ENCODE measurements at regions not wholly inside any gene's neighbourhood (a gene's known extent, or its start where the extent isn't known, plus 50 kb on each side); places are given as distances from the start of the nearest gene placed in this dataset.

DNA sequence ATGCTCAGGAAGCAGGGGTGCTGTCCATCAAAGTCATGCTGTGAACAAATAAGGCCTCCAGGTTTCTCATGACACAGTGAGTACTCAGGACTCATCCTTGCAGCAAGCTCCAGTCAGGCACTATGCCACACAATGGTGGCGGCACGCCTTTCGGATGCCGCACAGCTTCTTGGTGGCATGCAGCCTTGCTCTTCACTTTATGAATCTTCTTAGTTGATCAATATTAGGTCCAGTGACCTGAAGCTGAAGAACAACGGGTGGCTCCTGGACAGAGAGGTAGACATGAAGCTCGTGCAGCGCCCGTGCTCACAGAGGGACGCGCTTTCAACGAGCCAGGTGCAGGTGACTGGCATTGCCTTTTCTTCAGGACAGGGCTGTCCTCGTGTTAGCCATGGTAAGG, 653.0 kb upstream of the MGMT start:
- H3K4me3 ChIP-seq (ENCODE audit: low read depth, low read length, poor library complexity, severe bottlenecking) = no peak overlapping the region
- no peak overlapping the region for H3K27ac ChIP-seq (ENCODE audit: low read depth, low read length, poor library complexity, severe bottlenecking)
- H3K9ac ChIP-seq (ENCODE audit: low read length) = no peak overlapping the region
- H4K20me1 ChIP-seq (ENCODE audit: insufficient read depth, low read length) = no peaks in the 10 kb centered on the region
- no peaks in the 10 kb centered on the region for H3K79me2 ChIP-seq (ENCODE audit: insufficient read depth, low read length)
- no peaks in the 10 kb centered on the region for H3K27me3 ChIP-seq (ENCODE audit: insufficient read depth, low read length)
- no peaks in the 10 kb centered on the region for H3K4me1 ChIP-seq (ENCODE audit: insufficient read depth, low read length, severe bottlenecking)
- H3K9me2 ChIP-seq (ENCODE audit: low read depth, low read length) = no peaks in the 10 kb centered on the region
- no peak overlapping the region for H2AFZ ChIP-seq (ENCODE audit: low read length)
- H3F3A ChIP-seq (ENCODE audit: insufficient read depth, low read length) = no peaks in the 10 kb centered on the region
- H3K9me3 ChIP-seq (ENCODE audit: low read length) = no peaks in the 10 kb centered on the region
- no peaks in the 10 kb centered on the region for H3K36me3 ChIP-seq (ENCODE audit: insufficient read depth, low read length)
- TF ChIP-seq EZH2 (IDR thresholded peaks at IDR 0.05; ENCODE audit: borderline replicate concordance, low read length) = no peak
- TF ChIP-seq, protein P1, sequence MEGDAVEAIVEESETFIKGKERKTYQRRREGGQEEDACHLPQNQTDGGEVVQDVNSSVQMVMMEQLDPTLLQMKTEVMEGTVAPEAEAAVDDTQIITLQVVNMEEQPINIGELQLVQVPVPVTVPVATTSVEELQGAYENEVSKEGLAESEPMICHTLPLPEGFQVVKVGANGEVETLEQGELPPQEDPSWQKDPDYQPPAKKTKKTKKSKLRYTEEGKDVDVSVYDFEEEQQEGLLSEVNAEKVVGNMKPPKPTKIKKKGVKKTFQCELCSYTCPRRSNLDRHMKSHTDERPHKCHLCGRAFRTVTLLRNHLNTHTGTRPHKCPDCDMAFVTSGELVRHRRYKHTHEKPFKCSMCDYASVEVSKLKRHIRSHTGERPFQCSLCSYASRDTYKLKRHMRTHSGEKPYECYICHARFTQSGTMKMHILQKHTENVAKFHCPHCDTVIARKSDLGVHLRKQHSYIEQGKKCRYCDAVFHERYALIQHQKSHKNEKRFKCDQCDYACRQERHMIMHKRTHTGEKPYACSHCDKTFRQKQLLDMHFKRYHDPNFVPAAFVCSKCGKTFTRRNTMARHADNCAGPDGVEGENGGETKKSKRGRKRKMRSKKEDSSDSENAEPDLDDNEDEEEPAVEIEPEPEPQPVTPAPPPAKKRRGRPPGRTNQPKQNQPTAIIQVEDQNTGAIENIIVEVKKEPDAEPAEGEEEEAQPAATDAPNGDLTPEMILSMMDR (IDR thresholded peaks at IDR 0.05; ENCODE audit: low read length) = no peak
- no peak overlapping the region for H3K4me2 ChIP-seq (ENCODE audit: low read length)

DNA sequence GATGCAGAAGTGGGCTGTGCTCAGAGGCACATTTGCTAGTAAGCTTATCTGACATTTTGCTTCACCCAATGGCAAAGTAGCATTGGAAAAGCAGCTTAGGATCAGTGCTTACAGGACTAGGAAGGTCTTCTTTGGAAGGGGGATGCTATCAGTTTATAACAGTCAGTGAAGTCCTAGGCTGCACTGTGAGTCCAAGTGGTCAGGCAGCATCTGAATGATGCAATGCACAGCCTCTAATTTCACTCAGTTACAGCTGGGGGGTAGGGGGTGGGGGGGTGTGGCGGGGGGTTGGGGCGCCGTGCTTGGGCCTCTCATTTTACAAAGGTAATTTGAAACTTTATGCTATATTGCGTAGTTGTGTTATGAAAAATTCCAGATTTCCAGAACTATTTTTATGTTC, 652.3 kb upstream of the MGMT start:
- no peaks in the 10 kb centered on the region for H3K36me3 ChIP-seq (ENCODE audit: insufficient read depth, low read length)
- H3K4me2 ChIP-seq (ENCODE audit: low read length) = no peak overlapping the region
- TF ChIP-seq, protein P1 (IDR thresholded peaks at IDR 0.05; ENCODE audit: low read length) = no peak
- TF ChIP-seq EZH2 (IDR thresholded peaks at IDR 0.05; ENCODE audit: borderline replicate concordance, low read length) = no peak
- no peaks in the 10 kb centered on the region for H3K27me3 ChIP-seq (ENCODE audit: insufficient read depth, low read length)
- H2AFZ ChIP-seq (ENCODE audit: low read length) = no peak overlapping the region
- H4K20me1 ChIP-seq (ENCODE audit: insufficient read depth, low read length) = no peaks in the 10 kb centered on the region
- no peak overlapping the region for H3K27ac ChIP-seq (ENCODE audit: low read depth, low read length, poor library complexity, severe bottlenecking)
- H3F3A ChIP-seq (ENCODE audit: insufficient read depth, low read length) = no peaks in the 10 kb centered on the region
- H3K79me2 ChIP-seq (ENCODE audit: insufficient read depth, low read length) = no peaks in the 10 kb centered on the region
- H3K4me3 ChIP-seq (ENCODE audit: low read depth, low read length, poor library complexity, severe bottlenecking) = no peak overlapping the region
- H3K9me2 ChIP-seq (ENCODE audit: low read depth, low read length) = no peaks in the 10 kb centered on the region
- H3K9ac ChIP-seq (ENCODE audit: low read length) = no peak overlapping the region
- no peaks in the 10 kb centered on the region for H3K4me1 ChIP-seq (ENCODE audit: insufficient read depth, low read length, severe bottlenecking)
- H3K9me3 ChIP-seq (ENCODE audit: low read length) = no peaks in the 10 kb centered on the region

DNA sequence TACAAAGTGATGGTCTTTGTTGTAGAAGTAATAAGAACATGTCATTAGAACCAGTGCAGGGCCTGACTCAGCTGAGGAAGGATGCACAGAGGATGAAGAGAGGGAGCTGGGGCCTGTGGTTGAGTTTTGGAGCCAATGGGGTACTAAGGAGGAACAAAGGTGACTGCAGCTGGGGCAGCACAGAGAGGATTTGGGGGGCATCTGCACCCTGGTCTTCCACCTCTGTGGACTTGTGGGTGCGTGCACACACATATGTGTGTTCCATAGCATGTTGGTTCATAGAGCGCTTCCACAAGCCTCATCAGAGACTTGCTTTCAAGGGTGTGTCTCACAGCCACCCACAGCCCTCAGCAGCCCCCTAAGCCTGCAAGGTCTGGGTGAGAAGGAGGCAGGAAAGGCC, 650.3 kb upstream of the MGMT start:
- Histone ChIP-seq H3K36me3 (ENCODE audit: insufficient read depth, low read length) (no peaks in the 10 kb centered on the region), H4K20me1 (ENCODE audit: insufficient read depth, low read length) (no peaks in the 10 kb centered on the region), H3K4me1 (ENCODE audit: insufficient read depth, low read length, severe bottlenecking) (no peaks in the 10 kb centered on the region), H3K4me3 (ENCODE audit: low read depth, low read length, poor library complexity, severe bottlenecking) (no peak overlapping the region), H3K9ac (ENCODE audit: low read length) (no peak overlapping the region), H3K4me2 (ENCODE audit: low read length) (no peak overlapping the region), H3K9me3 (ENCODE audit: low read length) (no peaks in the 10 kb centered on the region), H3F3A (ENCODE audit: insufficient read depth, low read length) (no peaks in the 10 kb centered on the region), H3K79me2 (ENCODE audit: insufficient read depth, low read length) (no peaks in the 10 kb centered on the region), H3K27me3 (ENCODE audit: insufficient read depth, low read length) (0 out of 2 replicates have a peak, but pooled peaks cover 8% of the 10 kb centered on the region), H3K9me2 (ENCODE audit: low read depth, low read length) (no peaks in the 10 kb centered on the region), H2AFZ (ENCODE audit: low read length) (no peak overlapping the region), H3K27ac (ENCODE audit: low read depth, low read length, poor library complexity, severe bottlenecking) (no peak overlapping the region)
- TF ChIP-seq EZH2 (IDR thresholded peaks at IDR 0.05; ENCODE audit: borderline replicate concordance, low read length) = no peak
- TF ChIP-seq, protein P1 (IDR thresholded peaks at IDR 0.05; ENCODE audit: low read length) = no peak
